ENCODE measurements at regions not wholly inside any gene's neighbourhood (a gene's known extent, or its start where the extent isn't known, plus 50 kb on each side); places are given as distances from the start of the nearest gene placed in this dataset.

- no peak for DNase-seq
Observed at GRCh38 chr13:89267734-89268133, 1596.6 kb downstream of the SLITRK5 start.

DNA sequence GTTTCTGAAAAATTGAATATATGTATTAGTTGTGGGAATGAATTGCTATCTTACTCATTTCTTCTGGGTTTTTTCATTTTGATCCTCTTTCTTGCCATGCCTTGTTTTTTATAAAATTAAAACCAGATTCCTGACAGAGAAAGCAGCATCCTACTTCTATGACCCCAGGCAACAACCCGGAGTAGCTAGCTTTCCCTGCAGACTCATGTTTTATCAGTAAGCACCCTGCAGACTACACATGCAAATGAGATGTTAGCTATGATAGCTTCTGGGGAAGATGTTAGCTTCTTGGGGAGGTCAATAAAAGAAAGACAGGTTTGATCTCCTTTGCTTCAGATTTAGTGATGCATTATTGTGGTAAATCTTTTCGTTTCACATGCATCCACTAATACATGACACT lies 1598.6 kb downstream of the SLITRK5 start:
- no peak for DNase-seq

GRCh38 chr13:89270736-89271135 lies 1599.6 kb downstream of the SLITRK5 start:
- DNase-seq, result no peak

DNA sequence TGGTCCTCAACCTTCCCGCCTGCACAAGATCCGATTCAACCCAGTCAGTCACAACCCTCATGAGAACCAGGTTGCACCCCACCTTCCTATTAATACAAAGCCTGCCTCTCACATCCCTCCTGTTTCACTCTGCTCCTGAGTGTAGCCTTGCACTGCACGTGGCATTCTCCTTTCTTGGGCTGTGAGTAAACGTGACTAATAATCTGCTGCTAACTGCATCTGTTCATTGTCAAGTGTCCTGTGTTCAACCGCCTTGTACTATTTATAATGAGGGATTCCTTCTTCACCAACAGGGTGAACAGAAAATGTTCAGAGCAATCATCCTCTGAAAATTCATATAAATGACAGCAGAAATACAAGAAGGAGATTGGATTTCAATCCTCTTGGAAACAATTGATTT lies 1608.2 kb downstream of the SLITRK5 start:
- no peak for DNase-seq

DNA sequence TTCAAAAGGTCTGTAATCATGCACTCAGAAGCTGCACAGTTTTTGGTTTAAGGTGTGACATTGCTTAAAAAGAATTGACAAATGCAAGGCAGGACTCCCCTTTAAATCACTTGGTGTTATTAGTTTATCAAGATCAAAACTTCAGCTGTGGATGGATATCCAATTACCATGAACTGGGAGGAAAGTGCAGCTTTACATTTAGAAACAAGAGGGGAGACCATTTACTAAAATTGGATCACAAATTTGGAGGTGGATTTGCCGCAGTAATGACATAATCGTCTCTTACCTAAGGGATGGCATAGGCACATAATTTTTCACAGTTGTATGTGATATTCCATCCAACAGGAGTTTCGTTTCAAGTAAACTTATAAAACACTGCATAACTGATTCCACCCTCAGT lies 1610.2 kb downstream of the SLITRK5 start:
- no peak for DNase-seq

- no peak for DNase-seq
Observed at GRCh38 chr13:89282241-89282640, 1611.1 kb downstream of the SLITRK5 start.

DNA sequence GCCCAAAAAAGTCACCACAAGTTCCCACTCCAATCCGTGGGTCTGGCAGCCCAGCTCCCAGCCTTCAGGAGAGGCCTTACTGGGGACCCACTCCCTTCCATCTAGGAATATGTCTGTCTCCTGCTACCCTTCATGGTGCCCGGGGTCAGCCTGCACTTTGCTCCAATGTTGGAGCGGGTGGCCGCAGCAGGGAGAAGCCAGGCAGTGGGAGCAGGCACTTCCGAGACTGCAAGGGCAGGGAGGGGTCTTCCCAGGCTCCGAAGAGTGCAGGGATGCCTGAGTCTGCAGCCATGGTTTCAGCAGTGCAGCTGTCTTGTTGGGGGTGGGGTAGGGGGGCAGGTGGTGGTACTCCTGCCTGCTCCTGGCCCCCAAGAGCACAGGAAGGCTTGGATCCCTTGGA lies 1616.2 kb downstream of the SLITRK5 start:
- DNase-seq, result no peak

- DNase-seq, result no peak
Observed at GRCh38 chr13:89294115-89294867, 1623.1 kb downstream of the SLITRK5 start.

- no peak for DNase-seq
Observed at GRCh38 chr13:89307278-89307677, 1636.1 kb downstream of the SLITRK5 start.

- DNase-seq, result no peak
Observed at GRCh38 chr13:89310943-89311672, 1639.9 kb downstream of the SLITRK5 start.

- DNase-seq, result no peak
Observed at GRCh38 chr13:89315287-89315686, 1644.1 kb downstream of the SLITRK5 start.

DNA sequence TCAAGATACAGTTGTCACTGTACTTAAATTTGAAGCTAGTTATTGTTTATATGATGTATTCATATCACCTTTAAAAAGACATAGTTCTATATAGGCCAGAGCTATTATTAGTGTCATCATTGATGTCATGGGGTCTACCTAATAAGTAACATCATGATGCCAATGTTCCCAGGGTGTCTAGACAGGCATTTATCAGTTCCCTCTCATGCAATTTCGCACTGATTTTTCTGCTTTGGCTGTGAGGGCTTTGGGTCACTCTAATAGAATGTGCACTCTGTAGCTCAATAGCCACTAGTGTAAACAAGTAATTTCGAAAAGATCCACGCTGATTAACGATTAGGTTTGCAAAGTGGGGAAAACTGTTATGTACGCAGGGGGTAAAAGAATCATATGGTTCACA lies 1651.3 kb downstream of the SLITRK5 start:
- no peak for DNase-seq

- no peak for DNase-seq
Observed at GRCh38 chr13:89324582-89324981, 1653.4 kb downstream of the SLITRK5 start.

DNA sequence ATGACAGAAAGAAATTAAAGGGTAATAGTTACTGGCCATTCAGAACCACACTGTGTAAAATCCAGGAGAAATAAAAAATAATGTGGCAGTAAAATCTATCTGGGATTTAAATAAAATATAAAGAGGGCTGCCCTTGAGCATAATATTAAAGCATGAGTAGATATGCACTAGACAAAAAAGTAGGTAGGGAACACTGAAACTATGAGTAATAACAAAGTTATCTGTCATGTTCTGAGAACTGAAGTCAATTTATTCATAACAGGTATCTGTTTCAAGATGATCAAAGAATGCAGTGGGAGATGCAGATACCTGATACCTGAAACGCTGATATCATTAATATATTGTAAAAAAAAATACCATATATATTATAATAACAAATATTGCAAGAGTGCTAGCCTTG lies 1672.0 kb downstream of the SLITRK5 start:
- DNase-seq, result no peak

- DNase-seq, result no peak
Observed at GRCh38 chr13:89352384-89352783, 1681.2 kb downstream of the SLITRK5 start.

DNA sequence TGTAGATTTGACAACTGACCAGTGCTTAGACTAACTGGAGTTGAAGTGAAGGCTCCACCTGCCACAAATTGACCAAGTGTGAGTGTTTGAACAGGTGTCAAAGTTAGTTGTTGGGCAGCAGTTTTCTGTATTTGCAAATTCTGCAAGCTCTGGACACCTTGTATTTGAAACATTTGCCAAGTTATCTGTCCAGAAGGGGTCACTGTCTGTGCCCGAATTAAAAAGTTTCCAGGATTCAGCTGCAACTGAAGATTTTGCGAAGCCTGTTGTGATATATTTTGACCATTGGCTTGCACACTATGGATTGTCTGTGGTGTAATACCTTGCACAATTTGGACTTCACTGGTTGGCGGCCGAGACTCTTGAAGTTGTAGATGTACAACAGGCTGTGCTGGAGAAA lies 1690.7 kb downstream of the SLITRK5 start:
- no peak for DNase-seq

GRCh38 chr13:89363144-89363543 lies 1692.0 kb downstream of the SLITRK5 start:
- DNase-seq, result no peak

- DNase-seq, result no peak
Observed at GRCh38 chr13:89372193-89372592, 1701.0 kb downstream of the SLITRK5 start.

DNA sequence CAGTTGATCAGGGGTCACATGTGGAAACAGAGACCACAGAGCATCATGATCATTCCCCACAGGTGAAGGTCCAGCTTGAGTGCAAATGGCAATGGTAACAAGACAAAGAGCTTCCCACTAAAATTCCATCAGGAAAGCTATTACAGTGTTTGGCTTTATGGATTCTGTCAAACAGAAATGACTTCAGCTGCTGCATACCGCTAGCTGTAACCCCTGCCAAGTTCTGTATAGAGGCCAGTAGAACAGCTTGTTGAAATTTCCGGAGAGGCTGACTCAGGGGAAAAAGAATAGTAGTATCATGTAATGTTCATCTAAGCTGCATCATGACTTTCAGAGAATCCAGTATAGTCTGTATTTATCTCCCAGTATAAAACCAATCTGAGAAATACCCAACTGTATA lies 1704.7 kb downstream of the SLITRK5 start:
- no peak for DNase-seq

- no peak for DNase-seq
Observed at GRCh38 chr13:89380101-89380500, 1708.9 kb downstream of the SLITRK5 start.

- DNase-seq, result no peak
Observed at GRCh38 chr13:89382981-89383380, 1711.8 kb downstream of the SLITRK5 start.

DNA sequence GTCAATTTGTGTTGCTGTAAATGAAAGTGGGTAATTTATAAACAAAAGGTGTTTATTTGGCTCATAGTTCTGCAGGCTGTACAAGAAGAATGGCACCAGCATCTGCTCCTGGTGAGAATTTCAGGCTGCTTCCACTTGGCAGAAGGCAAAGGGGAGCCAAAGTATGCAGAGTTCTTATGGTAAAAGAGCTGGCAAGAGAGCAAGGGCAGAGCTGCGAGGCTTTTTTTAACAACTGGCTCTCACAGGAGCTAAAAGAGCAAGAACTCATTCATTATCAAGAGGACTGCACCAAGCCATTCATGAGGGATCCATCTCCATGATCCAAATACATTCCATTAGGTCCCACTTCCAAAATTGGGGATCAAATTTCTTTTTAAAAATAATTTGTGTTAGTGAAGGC lies 1712.7 kb downstream of the SLITRK5 start:
- no peak for DNase-seq

GRCh38 chr13:89393758-89394304 lies 1722.7 kb downstream of the SLITRK5 start:
- no peak for DNase-seq

DNA sequence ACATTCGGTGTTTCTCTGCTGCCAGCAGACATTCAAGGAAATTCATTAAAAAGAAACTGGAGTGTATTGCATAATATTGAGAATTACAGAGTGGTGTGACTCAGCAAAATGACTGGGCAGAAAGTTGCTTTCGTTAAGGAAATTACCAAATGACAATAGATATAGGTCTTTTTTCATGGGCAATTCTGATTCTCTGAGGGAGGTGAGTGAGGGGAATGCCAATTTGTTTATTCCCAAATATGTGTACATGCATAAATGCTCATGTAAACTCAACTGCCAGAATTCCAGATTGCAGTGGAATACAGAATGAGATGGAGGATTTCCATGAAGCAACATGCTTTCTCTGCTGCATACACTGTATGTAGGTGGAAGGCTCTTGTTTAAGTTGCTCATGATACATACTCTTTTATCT lies 1730.1 kb downstream of the SLITRK5 start:
- DNase-seq, result no peak
